ENCODE measurements at regions not wholly inside any gene's neighbourhood (a gene's known extent, or its start where the extent isn't known, plus 50 kb on each side); places are given as distances from the start of the nearest gene placed in this dataset.

DNA sequence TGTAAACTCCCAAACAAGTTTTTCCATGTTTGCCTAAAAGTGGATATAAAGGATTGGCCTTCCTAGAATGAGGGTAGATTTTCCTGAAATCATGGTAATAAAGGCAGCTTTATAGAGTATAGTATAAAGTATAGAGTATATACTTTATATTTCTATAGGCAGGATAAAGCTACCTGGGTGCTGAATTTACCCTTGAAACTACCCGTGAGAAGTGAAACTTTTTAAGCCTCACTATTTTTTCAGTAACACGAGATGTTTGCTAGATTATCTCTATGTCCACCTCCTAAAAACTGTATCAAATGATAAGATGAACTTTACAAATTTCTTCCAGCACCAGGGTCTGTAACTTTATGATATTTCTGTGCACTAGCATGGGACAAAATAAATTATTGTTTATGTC is 340.0 kb upstream of the GALNTL6 start:
- TF ChIP-seq, protein P1, sequence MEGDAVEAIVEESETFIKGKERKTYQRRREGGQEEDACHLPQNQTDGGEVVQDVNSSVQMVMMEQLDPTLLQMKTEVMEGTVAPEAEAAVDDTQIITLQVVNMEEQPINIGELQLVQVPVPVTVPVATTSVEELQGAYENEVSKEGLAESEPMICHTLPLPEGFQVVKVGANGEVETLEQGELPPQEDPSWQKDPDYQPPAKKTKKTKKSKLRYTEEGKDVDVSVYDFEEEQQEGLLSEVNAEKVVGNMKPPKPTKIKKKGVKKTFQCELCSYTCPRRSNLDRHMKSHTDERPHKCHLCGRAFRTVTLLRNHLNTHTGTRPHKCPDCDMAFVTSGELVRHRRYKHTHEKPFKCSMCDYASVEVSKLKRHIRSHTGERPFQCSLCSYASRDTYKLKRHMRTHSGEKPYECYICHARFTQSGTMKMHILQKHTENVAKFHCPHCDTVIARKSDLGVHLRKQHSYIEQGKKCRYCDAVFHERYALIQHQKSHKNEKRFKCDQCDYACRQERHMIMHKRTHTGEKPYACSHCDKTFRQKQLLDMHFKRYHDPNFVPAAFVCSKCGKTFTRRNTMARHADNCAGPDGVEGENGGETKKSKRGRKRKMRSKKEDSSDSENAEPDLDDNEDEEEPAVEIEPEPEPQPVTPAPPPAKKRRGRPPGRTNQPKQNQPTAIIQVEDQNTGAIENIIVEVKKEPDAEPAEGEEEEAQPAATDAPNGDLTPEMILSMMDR (IDR thresholded peaks at IDR 0.05; ENCODE audit: low read depth, low read length, missing control alignments) = no peak
- no peak for DNase-seq (ENCODE audit: low read depth)
- H3K4me3 ChIP-seq (ENCODE audit: low read depth, low read length) = no peak overlapping the region

DNA sequence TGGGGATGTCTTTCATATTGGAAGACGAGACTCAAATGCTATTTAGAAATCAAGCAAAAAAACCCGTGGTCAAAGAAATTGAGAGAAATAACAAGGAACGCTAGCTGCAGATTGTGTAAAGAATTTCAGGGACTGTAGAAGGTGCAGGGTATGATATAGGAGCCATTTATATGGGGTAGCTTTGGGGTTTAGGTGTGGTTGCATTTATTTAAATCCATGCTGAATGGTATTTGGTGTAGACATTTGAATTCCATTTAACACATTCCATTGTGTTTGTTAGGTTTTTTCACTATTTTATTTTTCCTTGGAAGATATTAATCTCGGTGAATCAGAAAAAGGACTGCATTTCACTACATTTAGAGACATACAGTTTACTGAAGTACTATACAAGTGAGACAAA is 341.0 kb upstream of the GALNTL6 start:
- TF ChIP-seq, protein P1 (IDR thresholded peaks at IDR 0.05; ENCODE audit: low read depth, low read length, missing control alignments) = no peak
- DNase-seq (ENCODE audit: low read depth) = no peak
- no peak overlapping the region for H3K4me3 ChIP-seq (ENCODE audit: low read depth, low read length)

DNA sequence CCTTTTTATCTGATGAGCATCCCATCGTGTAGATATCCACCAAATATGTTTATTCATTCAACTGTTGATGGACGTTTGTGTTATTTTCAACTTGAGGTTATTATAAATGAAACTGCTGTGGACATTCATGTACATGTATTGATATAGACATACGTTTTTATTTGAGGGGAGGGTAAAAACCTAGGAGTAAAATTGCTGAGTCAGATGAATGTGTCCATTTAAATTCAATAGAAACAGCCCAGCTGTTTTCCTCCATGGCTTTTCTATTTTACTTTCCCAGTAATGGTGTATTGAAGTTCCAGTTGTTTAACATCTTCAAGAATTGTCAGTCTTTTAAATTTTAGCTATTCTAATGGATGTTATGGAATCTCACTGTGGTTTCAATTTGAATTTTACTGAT is 348.7 kb upstream of the GALNTL6 start:
- TF ChIP-seq, protein P1 (IDR thresholded peaks at IDR 0.05; ENCODE audit: low read depth, low read length, missing control alignments) = no peak
- no peak for DNase-seq (ENCODE audit: low read depth)

DNA sequence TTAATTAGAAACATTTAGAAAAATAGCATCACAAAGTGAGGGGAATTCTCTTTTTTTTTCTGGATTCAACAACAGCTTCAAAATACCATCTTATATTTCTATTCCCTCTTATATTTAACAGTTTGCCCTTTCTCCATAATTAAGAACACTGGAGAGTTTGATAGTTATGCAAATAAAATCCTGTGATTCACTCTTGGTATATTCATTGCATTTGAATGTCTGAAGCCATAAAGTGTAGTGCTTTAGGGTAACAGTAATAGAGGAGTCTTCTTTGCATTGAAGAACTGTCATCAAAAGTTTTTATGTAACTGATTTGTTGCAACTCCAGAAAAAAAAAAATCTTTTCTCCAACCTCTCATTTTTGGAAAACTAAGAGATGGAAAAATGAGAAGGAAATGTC is 352.0 kb upstream of the GALNTL6 start:
- no peak for DNase-seq (ENCODE audit: low read depth)
- H3K4me3 ChIP-seq (ENCODE audit: low read depth, low read length) = no peak overlapping the region
- TF ChIP-seq, protein P1 (IDR thresholded peaks at IDR 0.05; ENCODE audit: low read depth, low read length, missing control alignments) = no peak

More for the DNA sequence above, 348.7 kb upstream of the GALNTL6 start:
- no peak overlapping the region for H3K4me3 ChIP-seq (ENCODE audit: low read depth, low read length)

DNA sequence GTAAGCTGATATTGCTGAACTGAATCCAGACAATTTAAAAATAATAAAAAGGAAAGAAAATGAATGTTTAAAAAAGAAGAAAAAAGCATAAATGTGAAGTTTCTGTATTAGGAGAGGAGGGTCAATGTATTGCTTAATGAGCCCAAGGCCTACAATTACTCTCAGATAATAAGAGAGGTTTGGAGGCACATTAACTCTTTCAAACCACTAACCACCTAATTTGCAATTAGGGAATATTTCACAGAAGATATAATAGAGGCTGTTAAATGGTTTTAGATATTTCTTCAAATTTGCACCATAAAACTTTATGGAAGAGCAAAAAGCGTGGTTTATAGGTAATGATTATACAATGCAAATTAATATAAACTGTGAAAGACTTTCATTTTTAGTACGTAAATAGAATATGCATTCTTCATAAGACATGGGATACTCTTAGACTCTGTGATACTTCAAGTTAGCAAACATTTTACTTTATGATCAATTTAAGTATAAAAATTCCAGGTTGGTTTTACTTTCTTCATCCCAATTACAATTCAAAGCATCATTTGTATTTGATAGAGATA is 364.2 kb upstream of the GALNTL6 start:
- TF ChIP-seq, protein P1 (IDR thresholded peaks at IDR 0.05; ENCODE audit: low read depth, low read length, missing control alignments) = no peak

DNA sequence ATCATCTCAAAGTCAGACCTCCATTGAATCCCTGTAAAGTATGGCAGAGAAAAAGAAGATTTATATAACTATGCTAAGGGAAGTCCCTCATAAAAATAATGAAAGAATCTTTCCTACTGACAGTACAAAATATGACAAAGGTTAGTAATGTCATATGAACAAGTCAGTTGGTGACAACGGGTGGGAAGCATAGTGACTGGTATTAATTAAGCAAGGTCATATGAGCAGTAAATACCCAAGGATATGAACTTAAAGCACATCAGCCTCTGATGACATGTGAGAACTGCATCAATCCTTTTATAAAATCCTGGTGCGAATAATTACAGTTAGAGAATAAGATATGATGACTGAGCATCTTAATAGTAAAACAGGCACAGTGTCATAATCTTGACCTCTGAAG is 364.8 kb upstream of the GALNTL6 start:
- TF ChIP-seq, protein P1 (IDR thresholded peaks at IDR 0.05; ENCODE audit: low read depth, low read length, missing control alignments) = no peak
- DNase-seq (ENCODE audit: low read depth) = no peak
- H3K4me3 ChIP-seq (ENCODE audit: low read depth, low read length) = no peak overlapping the region

More for the DNA sequence above, 364.2 kb upstream of the GALNTL6 start:
- H3K4me3 ChIP-seq (ENCODE audit: low read depth, low read length) = no peak overlapping the region
- no peak for DNase-seq (ENCODE audit: low read depth)

DNA sequence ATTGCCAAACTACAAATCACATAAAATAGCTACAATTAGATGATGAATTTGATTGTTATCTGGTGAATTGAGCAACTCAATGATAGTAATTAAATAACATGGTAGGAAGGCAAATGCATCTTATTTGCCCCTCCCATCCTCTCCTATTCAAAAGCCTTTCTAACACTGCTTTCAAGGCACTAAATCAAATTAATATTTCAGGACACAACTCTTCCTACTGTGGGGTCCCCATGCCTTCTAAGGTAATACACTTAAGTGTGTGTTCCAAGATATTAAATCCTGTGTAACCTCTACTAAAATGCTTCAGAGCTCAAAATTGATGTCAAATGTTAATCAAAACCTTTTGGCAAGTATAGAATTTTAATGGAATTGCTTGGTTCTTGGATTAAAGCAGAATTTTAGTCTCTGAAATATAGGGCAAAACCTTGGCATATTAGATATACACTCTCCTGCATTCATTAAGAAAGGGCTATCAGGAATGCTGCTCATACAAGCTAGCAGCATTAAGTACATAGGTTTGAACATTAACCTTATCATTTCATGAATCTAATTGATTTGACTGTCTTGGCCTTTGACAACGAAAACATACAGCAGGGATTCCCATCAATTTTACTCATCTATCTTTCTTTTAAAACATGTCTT is 371.8 kb upstream of the GALNTL6 start:
- TF ChIP-seq, protein P1 (IDR thresholded peaks at IDR 0.05; ENCODE audit: low read depth, low read length, missing control alignments) = no peak
- no peak overlapping the region for H3K4me3 ChIP-seq (ENCODE audit: low read depth, low read length)
- no peak for DNase-seq (ENCODE audit: low read depth)
